SK-N-SH (cell line): ENCODE measurements at regions not wholly inside any gene's neighbourhood (a gene's known extent, or its start where the extent isn't known, plus 50 kb on each side); places are given as distances from the start of the nearest gene placed in this dataset.

Source experiments
- CTCF ChIA-PET: fragments of 300-600, 350-600 bp; formaldehyde crosslinking; extraction: SDS; loops from one replicate; lab custom pipeline; 2021; lab: Yijun Ruan, JAX
- POLR2A ChIA-PET: fragments of 350-600 bp; sonication (Branson Sonifier 250); formaldehyde crosslinking; extraction: SDS; loops from one replicate; lab custom pipeline; 2020; ENCODE audit warnings: antibody characterized with exemption, inconsistent platforms; lab: Yijun Ruan, JAX
- DNase-seq: peaks from one replicate; pipeline ENCODE4 v3.0.0; 2012
- H2AFZ ChIP-seq: fragments of 200-600 bp; sonication (generic); 2 replicates; pipeline ENCODE4 v1.8.1; 2016; ENCODE audit warnings: antibody characterized with exemption, mild to moderate bottlenecking, low read depth
- H3F3A ChIP-seq: fragments of 200-600 bp; sonication (generic); replicated peaks from 2 replicates; pipeline ENCODE3; 2016; ENCODE audit warnings: antibody characterized with exemption, mild to moderate bottlenecking; ENCODE audit not compliant: insufficient read depth
- H3K27ac ChIP-seq, 2 experiments: fragments of 200-500 bp in 1 of 2; fragments of 200-600 bp in 1 of 2; sonication (Bioruptor generic) in 1 of 2; sonication (generic), shearing (Covaris generic) in 1 of 2; 2 replicates each; pipeline versions ENCODE4 v1.5.1 to v1.6.1; 2014 to 2016; ENCODE audit warnings: low read depth in 2 of 2, inconsistent platforms in 1 of 2, low read length in 1 of 2, mild to moderate bottlenecking in 1 of 2, mixed read lengths in 1 of 2
- H3K27me3 ChIP-seq: fragments of 200-600 bp; sonication (generic), shearing (Covaris generic); 2 replicates; pipeline ENCODE4 v1.6.1; 2016; ENCODE audit warnings: mixed run types; ENCODE audit not compliant: insufficient read depth
- H3K36me3 ChIP-seq, 2 experiments: fragments of 200-500 bp in 1 of 2; fragments of 200-600 bp in 1 of 2; sonication (Bioruptor generic) in 1 of 2; sonication (generic) in 1 of 2; replicated peaks in 1 of 2; 2 replicates each; pipeline versions ENCODE3 to v1.5.1; 2014 to 2016; ENCODE audit warnings: low read length in 1 of 2, mild to moderate bottlenecking in 1 of 2; ENCODE audit not compliant: insufficient read depth in 2 of 2, control insufficient read depth in 1 of 2
- H3K4me1 ChIP-seq, 2 experiments: fragments of 200-500 bp in 1 of 2; fragments of 200-600 bp in 1 of 2; sonication (Bioruptor generic) in 1 of 2; sonication (generic), shearing (Covaris generic) in 1 of 2; 2 replicates each; pipeline versions ENCODE4 v1.5.1 to v1.6.1; 2014 to 2016; ENCODE audit warnings: low read depth in 1 of 2, low read length in 1 of 2, mixed run types in 1 of 2; ENCODE audit not compliant: insufficient read depth in 2 of 2, control insufficient read depth in 1 of 2
- H3K4me2 ChIP-seq: fragments of 200-600 bp; sonication (generic), shearing (Covaris generic); 2 replicates; pipeline ENCODE4 v1.6.1; 2017; ENCODE audit warnings: mixed run types
- H3K4me3 ChIP-seq, 2 experiments: fragments of 200-500 bp in 1 of 2; fragments of 200-600 bp in 1 of 2; sonication (Bioruptor generic) in 1 of 2; sonication (generic), shearing (Covaris generic) in 1 of 2; 2 replicates each; pipeline versions ENCODE4 v1.5.1 to v1.8.1; 2014 to 2016; ENCODE audit warnings: low read depth in 2 of 2, inconsistent platforms in 1 of 2, low read length in 1 of 2, mild to moderate bottlenecking in 1 of 2, mixed read lengths in 1 of 2, moderate library complexity in 1 of 2
- H3K79me2 ChIP-seq: fragments of 200-600 bp; sonication (generic); 2 replicates; pipeline ENCODE4 v1.8.1; 2017; ENCODE audit warnings: mild to moderate bottlenecking; ENCODE audit not compliant: insufficient read depth
- H3K9ac ChIP-seq: fragments of 200-600 bp; sonication (generic); 2 replicates; pipeline ENCODE4 v1.6.1; 2017; ENCODE audit warnings: mixed run types
- H3K9me2 ChIP-seq: fragments of 200-600 bp; sonication (generic); 2 replicates; pipeline ENCODE4 v1.6.1; 2017; ENCODE audit warnings: mixed run types
- H3K9me3 ChIP-seq: fragments of 200-600 bp; sonication (generic); 2 replicates; pipeline ENCODE4 v1.6.1; 2017; ENCODE audit warnings: mixed run types, mild to moderate bottlenecking, moderate library complexity
- H4K20me1 ChIP-seq: fragments of 200-600 bp; sonication (generic); 2 replicates; pipeline ENCODE4 v1.6.1; 2017; ENCODE audit warnings: mild to moderate bottlenecking, mixed run types; ENCODE audit not compliant: insufficient read depth
- ELF1 ChIP-seq: IDR thresholded peaks from 2 replicates; pipeline ENCODE4 v1.4.0; 2012
- FOXM1 ChIP-seq: IDR thresholded peaks from 2 replicates; pipeline ENCODE4 v1.4.0; 2012; ENCODE audit warnings: low read depth, mild to moderate bottlenecking
- GABPA ChIP-seq: IDR thresholded peaks from 2 replicates; pipeline ENCODE4 v1.4.0; 2012; ENCODE audit warnings: low read depth, mild to moderate bottlenecking
- MEF2A ChIP-seq: IDR thresholded peaks from 2 replicates; pipeline ENCODE4 v1.4.0; 2012; ENCODE audit warnings: low read depth, borderline replicate concordance
- POLR2AphosphoS5 ChIP-seq: IDR thresholded peaks from 2 replicates; pipeline ENCODE4 v1.6.1; 2012; ENCODE audit warnings: low read depth, low read length
- RAD21 ChIP-seq: IDR thresholded peaks from 2 replicates; pipeline ENCODE4 v1.6.1; 2012; ENCODE audit warnings: mild to moderate bottlenecking, low read length
- RCOR1 ChIP-seq: fragments of 150-350 bp; IDR thresholded peaks from 2 replicates; pipeline ENCODE4 v1.6.1; 2017; ENCODE audit warnings: antibody characterized with exemption, low read length
- RFX5 ChIP-seq: IDR thresholded peaks from 2 replicates; pipeline ENCODE4 v1.6.1; 2012; ENCODE audit warnings: mild to moderate bottlenecking, improper control_type of control experiment, low read length
- RXRA ChIP-seq: IDR thresholded peaks from 2 replicates; pipeline ENCODE4 v1.4.0; 2012; ENCODE audit warnings: low read depth, mild to moderate bottlenecking, borderline replicate concordance
- SIN3A ChIP-seq: IDR thresholded peaks from 2 replicates; pipeline ENCODE4 v1.6.1; 2012; ENCODE audit warnings: low read depth, mild to moderate bottlenecking, low read length, moderate library complexity, borderline replicate concordance
- TEAD4 ChIP-seq: IDR thresholded peaks from 2 replicates; pipeline ENCODE4 v1.4.0; 2012; ENCODE audit warnings: mild to moderate bottlenecking, borderline replicate concordance; ENCODE audit not compliant: insufficient read depth
- WGBS: methylation state at CpG from one replicate; pipeline ENCODE4 v1.1.6; 2017; ENCODE audit warnings: low lambda C conversion rate; 5-methylcytosine and 5-hydroxymethylcytosine counted together
- TF ChIP-seq, protein P1 (sequence below): fragments of 150-350 bp; IDR thresholded peaks from 2 replicates; pipeline ENCODE4 v1.6.1; 2016; ENCODE audit warnings: mild to moderate bottlenecking, low read depth, low read length
- TF ChIP-seq, protein P2 (sequence below): fragments of 150-350 bp; IDR thresholded peaks from 2 replicates; pipeline ENCODE4 v1.6.1; 2017; ENCODE audit warnings: antibody characterized with exemption, low read length, low read depth, borderline replicate concordance
- TF ChIP-seq, protein P3 (sequence below): IDR thresholded peaks from 2 replicates; pipeline ENCODE4 v1.4.0; 2012; ENCODE audit warnings: low read depth, borderline replicate concordance
- TF ChIP-seq, protein P4 (sequence below): IDR thresholded peaks from 2 replicates; pipeline ENCODE4 v1.4.0; 2012; ENCODE audit warnings: low read depth

DNA sequence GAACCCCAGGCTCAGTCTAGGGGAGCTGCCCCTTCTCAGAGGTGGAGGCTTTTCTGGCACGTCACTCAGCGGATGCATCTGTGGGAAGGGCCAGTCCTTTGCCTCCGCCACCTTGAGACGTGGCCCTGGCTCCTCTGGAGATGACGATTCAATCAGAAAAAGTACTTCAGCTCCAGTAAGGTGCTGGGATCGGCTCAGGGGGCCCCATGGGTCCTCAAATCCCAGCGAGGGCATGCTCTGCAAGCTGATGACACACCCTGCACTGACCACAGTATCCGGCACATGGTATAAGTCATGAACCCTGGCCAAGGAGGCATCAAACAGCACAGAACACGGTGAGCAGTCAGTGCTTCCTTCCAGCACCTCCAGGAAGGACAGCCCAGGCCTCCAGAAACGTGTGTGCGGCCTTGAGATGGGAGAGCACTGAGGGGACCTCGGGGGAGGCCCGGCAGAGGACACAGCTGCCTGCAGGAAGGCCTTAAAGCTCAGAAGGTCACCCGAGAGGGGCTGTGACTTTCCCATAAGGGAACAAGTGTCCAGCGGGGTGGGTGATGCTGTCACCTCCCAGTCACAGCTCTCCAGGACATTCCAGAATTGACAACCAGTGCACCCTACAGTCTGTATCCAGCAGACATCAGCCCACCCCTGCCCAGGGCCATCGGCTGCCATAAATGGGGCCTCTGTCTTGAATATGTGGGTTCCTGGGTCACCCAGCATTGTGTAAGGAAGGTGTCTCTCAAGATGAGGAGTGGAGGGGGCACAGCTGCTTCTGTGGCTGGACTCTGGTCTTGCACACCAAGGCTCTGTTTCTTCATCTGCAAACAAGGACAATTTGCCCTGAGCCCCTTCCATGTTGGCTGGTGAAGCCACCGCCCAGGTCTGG, 205.8 kb downstream of the NDUFA10 start:
- WGBS: 35% methylated on average over 9 of the region's 17 CpGs
- no peaks in the 10 kb centered on the region for H3K36me3 ChIP-seq
- H3K79me2 ChIP-seq: no peaks in the 10 kb centered on the region
- no peaks in the 10 kb centered on the region for H3F3A ChIP-seq
- CTCF ChIA-PET: interaction anchor here (0.9 kb wide), 1 partner anchor 14 kb away, joined by 3 read pairs; no protein-coding TSS in a partner anchor
- TF ChIP-seq SIN3A (no peak), GABPA (no peak), RFX5 (no peak)
- TF ChIP-seq, protein P1, sequence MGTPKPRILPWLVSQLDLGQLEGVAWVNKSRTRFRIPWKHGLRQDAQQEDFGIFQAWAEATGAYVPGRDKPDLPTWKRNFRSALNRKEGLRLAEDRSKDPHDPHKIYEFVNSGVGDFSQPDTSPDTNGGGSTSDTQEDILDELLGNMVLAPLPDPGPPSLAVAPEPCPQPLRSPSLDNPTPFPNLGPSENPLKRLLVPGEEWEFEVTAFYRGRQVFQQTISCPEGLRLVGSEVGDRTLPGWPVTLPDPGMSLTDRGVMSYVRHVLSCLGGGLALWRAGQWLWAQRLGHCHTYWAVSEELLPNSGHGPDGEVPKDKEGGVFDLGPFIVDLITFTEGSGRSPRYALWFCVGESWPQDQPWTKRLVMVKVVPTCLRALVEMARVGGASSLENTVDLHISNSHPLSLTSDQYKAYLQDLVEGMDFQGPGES: no peak
- no peak overlapping the region for H2AFZ ChIP-seq
- H3K9ac ChIP-seq: no peak overlapping the region
- H3K27ac ChIP-seq: no peak overlapping the region
- DNase-seq: no peak
- H3K27me3 ChIP-seq: no peaks in the 10 kb centered on the region
- POLR2A ChIA-PET: no interaction called here
- H3K9me2 ChIP-seq: no peaks in the 10 kb centered on the region
- H3K4me3 ChIP-seq: no peak overlapping the region
- no peaks in the 10 kb centered on the region for H3K9me3 ChIP-seq
- H3K4me1 ChIP-seq: peaks cover 0 to 9% of the 10 kb centered on the region in 2 experiments; a peak in 1 of 4 replicates
- H4K20me1 ChIP-seq: no peaks in the 10 kb centered on the region
- no peak overlapping the region for H3K4me2 ChIP-seq

DNA sequence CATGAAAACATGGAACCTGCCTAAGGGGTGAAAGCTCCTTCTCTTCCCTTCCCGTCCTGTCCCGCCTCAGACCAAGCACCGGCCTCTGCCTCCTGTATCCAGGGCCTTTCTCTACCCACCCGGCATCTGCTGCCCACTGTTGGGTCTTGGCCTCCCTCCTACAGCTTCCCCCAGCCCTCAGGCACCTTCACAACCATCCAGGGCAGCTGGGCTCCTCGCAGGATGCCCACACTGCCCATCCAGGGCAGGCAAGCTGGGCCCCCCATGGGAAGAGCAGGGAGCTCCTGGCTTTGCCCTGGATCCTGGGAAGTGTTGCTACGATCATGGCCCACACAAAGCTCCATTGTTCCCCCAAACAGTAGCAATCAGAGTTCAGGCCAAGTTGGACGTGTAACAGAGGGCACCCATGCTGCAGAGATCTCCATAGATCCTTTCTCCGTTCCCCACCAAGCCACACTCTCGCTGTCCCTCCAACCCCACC, 206.6 kb downstream of the NDUFA10 start:
- CTCF ChIA-PET: interaction anchor here (0.9 kb wide), 1 partner anchor 15 kb away, joined by 3 read pairs; no protein-coding TSS in a partner anchor
- Histone ChIP-seq H2AFZ (no peak overlapping the region), H3K4me2 (no peak overlapping the region), H4K20me1 (no peaks in the 10 kb centered on the region), H3K27me3 (no peaks in the 10 kb centered on the region), H3K4me3 (no peak overlapping the region), H3K9ac (no peak overlapping the region), H3K4me1 (peaks cover 0 to 12% of the 10 kb centered on the region in 2 experiments; a peak in 1 of 4 replicates), H3K79me2 (no peaks in the 10 kb centered on the region), H3K9me2 (no peaks in the 10 kb centered on the region), H3K9me3 (no peaks in the 10 kb centered on the region), H3K36me3 (no peaks in the 10 kb centered on the region), H3K27ac (no peak overlapping the region), H3F3A (no peaks in the 10 kb centered on the region)
- TF ChIP-seq, protein P2, sequence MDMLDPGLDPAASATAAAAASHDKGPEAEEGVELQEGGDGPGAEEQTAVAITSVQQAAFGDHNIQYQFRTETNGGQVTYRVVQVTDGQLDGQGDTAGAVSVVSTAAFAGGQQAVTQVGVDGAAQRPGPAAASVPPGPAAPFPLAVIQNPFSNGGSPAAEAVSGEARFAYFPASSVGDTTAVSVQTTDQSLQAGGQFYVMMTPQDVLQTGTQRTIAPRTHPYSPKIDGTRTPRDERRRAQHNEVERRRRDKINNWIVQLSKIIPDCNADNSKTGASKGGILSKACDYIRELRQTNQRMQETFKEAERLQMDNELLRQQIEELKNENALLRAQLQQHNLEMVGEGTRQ: no peak
- TF ChIP-seq SIN3A: no peak
- TF ChIP-seq RCOR1: no peak
- no peak for TF ChIP-seq FOXM1
- TF ChIP-seq ELF1: no peak
- no peak for TF ChIP-seq GABPA
- no peak for TF ChIP-seq POLR2AphosphoS5
- TF ChIP-seq, protein P3, sequence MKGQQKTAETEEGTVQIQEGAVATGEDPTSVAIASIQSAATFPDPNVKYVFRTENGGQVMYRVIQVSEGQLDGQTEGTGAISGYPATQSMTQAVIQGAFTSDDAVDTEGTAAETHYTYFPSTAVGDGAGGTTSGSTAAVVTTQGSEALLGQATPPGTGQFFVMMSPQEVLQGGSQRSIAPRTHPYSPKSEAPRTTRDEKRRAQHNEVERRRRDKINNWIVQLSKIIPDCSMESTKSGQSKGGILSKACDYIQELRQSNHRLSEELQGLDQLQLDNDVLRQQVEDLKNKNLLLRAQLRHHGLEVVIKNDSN: no peak
- TF ChIP-seq RXRA: no peak
- TF ChIP-seq, protein P4, sequence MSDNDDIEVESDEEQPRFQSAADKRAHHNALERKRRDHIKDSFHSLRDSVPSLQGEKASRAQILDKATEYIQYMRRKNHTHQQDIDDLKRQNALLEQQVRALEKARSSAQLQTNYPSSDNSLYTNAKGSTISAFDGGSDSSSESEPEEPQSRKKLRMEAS: no peak
- TF ChIP-seq TEAD4: no peak
- no peak for TF ChIP-seq MEF2A
- no peak for TF ChIP-seq RFX5
- no peak for TF ChIP-seq RAD21
- POLR2A ChIA-PET: no interaction called here
- WGBS: 32% methylated on average over 7 of the region's 9 CpGs
- DNase-seq: no peak
